HG03139 (cell line): ENCODE measurements at regions not wholly inside any gene's neighbourhood (a gene's known extent, or its start where the extent isn't known, plus 50 kb on each side); places are given as distances from the start of the nearest gene placed in this dataset.
A peak's percentile ranks its signal among the peaks of the same experiment; 100 is the strongest.
"Not testable (repeated sequence)": the region's sequence is repeated elsewhere in the genome, so short reads cannot be mapped to it uniquely, and the experiment has no call there.

ENCODE experiments used
- ATAC-seq: cut with Tn5 transposase; IDR thresholded peaks from one replicate; pipeline ENCODE4 v1.9.1; 2021; ENCODE audit not compliant: unreplicated experiment

DNA sequence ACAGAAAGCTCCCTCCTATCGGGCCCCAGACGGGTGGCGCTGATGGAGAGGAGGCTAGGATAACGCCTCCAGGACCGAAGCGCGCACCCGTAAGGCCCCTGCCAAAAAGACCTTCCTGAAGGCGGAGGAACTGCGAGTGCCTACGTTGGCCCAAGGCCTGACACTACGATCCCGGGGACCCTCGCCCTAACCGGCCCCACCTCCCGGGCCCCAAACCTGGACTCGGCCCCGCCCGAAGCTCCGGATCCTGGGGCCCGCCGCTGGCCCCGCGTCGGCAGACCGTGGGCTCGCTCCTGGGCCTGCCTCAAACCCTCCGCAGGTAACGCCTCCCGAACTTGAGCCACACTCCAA, 53.6 kb upstream of the ROPN1B start:
- ATAC-seq = not testable (repeated sequence)

DNA sequence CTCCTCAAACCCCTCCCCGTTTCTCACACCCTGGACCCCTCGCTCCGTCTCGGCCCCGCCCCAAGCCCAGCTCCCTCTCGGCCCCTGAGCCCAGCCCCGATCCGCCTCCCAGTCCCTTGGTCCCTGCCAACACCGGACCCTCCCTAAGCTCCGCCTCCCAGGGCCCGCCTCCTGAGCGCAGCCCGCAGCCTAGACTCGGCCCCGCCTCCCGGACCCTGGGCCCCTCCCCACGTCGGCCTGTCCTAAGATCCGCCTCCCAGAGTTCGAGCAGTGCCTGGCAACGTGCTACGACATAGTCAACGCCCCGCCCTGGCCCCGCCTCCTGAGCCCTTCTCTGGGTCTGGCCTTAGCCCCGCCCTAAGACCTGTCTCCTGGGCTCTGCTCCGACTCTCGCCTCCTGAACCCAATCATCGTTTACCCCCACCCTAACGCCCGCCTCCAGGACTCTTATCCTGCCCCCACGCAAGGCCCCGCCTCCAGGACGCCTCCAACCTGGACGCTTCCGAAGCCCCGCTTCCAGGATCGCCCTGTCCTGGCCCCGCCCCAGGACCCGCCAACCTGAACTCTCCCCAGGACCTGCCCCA, 53.1 kb upstream of the ROPN1B start:
- peak; percentile 75 for ATAC-seq

GRCh38 chr3:125916376-125916978, 52.5 kb upstream of the ROPN1B start:
- ATAC-seq = peak; percentile 80

DNA sequence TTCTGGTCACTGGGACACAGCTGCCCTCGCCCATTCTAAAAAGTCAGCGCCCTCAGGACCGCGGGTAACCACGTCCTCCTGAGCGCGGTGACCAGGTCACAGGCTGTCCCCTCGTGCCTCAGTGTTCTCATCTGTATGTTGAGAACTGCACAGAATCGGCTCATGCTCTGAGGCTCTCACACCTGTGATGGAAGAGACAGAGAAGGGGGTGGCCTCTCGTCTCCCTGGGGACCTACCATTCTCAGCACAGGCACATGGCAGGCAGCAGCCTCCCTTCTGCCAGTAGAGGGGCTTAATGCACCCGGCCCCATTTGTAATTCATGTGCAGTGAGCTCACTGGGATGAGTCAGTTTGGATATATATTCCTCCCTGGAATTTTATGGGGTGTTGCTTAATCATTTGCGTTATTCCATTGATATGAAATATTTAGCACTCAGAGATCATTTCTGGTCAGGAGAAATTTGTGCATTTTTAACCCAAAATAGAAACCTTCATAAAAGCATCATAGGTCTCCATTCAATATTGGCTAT, 51.9 kb upstream of the ROPN1B start:
- not testable (repeated sequence) for ATAC-seq

- not testable (repeated sequence) for ATAC-seq
Observed at GRCh38 chr3:125918024-125918423, 51.0 kb upstream of the ROPN1B start.

- ATAC-seq = not testable (repeated sequence)
Observed at GRCh38 chr3:125918451-125918850, 50.5 kb upstream of the ROPN1B start.

DNA sequence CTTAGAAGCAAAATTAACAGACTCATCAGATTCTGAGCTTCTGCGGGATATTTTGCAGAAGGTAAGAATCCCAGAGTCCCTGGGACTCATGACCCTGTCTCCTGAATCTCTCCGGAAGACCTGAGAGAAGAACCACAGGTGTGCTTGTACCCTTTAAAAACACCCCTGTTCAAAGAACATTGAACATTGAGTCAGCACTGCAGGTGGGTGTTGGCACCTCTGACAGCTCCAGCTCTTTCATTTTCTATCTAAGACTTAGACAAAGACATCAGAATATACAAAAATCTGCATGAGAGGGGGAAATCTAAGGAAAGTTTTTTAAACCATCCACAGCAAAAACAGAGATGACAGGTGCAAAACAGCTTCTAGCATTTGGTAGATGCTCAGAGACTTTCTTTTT, 50.1 kb upstream of the ROPN1B start:
- ATAC-seq = not testable (repeated sequence)
